HG03060 (cell line): ENCODE measurements at regions not wholly inside any gene's neighbourhood (a gene's known extent, or its start where the extent isn't known, plus 50 kb on each side); places are given as distances from the start of the nearest gene placed in this dataset.
A peak's percentile ranks its signal among the peaks of the same experiment; 100 is the strongest.
"Not testable (repeated sequence)": the region's sequence is repeated elsewhere in the genome, so short reads cannot be mapped to it uniquely, and the experiment has no call there.

Experiments used
- ATAC-seq: cut with Tn5 transposase; IDR thresholded peaks from one replicate; pipeline ENCODE4 v1.9.1; 2021; ENCODE audit warnings: low read depth, moderate number of reproducible peaks; ENCODE audit not compliant: unreplicated experiment

GRCh38 chr12:75686233-75686632 is 174.8 kb upstream of the KRR1 start:
- ATAC-seq = not testable (repeated sequence)

- ATAC-seq = no peak
Observed at GRCh38 chr12:75685617-75686225, 174.3 kb upstream of the KRR1 start.

GRCh38 chr12:75684678-75685616 is 173.5 kb upstream of the KRR1 start:
- no peak for ATAC-seq

- ATAC-seq = not testable (repeated sequence)
Observed at GRCh38 chr12:75683995-75684586, 172.7 kb upstream of the KRR1 start.

- ATAC-seq = peak; percentile 69
Observed at GRCh38 chr12:75683220-75683619, 171.8 kb upstream of the KRR1 start.

GRCh38 chr12:75677522-75677921 is 166.1 kb upstream of the KRR1 start:
- no peak for ATAC-seq

GRCh38 chr12:75674393-75674792 is 163.0 kb upstream of the KRR1 start:
- no peak for ATAC-seq

- no peak for ATAC-seq
Observed at GRCh38 chr12:75672200-75672599, 160.8 kb upstream of the KRR1 start.

- ATAC-seq = no peak
Observed at GRCh38 chr12:75670216-75670615, 158.8 kb upstream of the KRR1 start.

- ATAC-seq = no peak
Observed at GRCh38 chr12:75666939-75667334, 155.5 kb upstream of the KRR1 start.

- no peak for ATAC-seq
Observed at GRCh38 chr12:75666126-75666938, 154.9 kb upstream of the KRR1 start.

- ATAC-seq = no peak
Observed at GRCh38 chr12:75665216-75665615, 153.8 kb upstream of the KRR1 start.

GRCh38 chr12:75662511-75663159 is 151.2 kb upstream of the KRR1 start:
- ATAC-seq = no peak

- ATAC-seq = no peak
Observed at GRCh38 chr12:75661908-75662307, 150.5 kb upstream of the KRR1 start.

- ATAC-seq = no peak
Observed at GRCh38 chr12:75660805-75661404, 149.5 kb upstream of the KRR1 start.

GRCh38 chr12:75660107-75660530 is 148.7 kb upstream of the KRR1 start:
- no peak for ATAC-seq

GRCh38 chr12:75658901-75659823 is 147.8 kb upstream of the KRR1 start:
- no peak for ATAC-seq

- no peak for ATAC-seq
Observed at GRCh38 chr12:75658286-75658685, 146.9 kb upstream of the KRR1 start.

GRCh38 chr12:75657831-75658230 is 146.4 kb upstream of the KRR1 start:
- ATAC-seq = no peak
